GM18520 (cell line): ENCODE measurements at regions not wholly inside any gene's neighbourhood (a gene's known extent, or its start where the extent isn't known, plus 50 kb on each side); places are given as distances from the start of the nearest gene placed in this dataset.

Experiments
- ATAC-seq: cut with Tn5 transposase; IDR thresholded peaks from one replicate; pipeline ENCODE4 v1.9.1; 2021; ENCODE audit not compliant: unreplicated experiment

DNA sequence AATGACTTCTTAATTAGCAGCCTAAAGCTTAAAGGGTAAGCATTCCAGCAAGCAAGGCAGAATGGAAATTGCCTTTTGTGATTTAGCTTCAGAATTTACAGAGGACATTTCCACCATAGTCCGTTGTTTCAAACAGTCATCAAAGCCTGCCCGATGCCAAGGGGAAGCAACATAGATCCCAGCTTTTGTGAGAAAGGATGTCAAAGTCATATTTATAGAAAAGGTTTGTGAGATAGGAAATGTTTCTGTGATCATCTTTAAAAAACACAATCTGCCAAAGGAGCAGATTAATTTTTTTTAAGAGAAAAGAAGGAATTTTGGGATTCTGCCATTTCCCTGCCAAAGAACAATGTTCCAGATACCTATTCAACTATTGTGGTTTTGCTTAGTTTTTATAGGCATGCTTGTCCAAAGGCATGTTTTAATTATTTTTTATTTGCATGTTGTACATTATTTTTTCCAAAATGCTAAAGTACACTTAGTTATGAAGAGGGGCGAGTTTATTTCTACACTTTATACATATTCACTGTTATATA, 346.9 kb downstream of the ZNF608 start:
- no peak for ATAC-seq

- ATAC-seq: no peak
Measured at GRCh38 chr5:124398460-124398859, 348.0 kb downstream of the ZNF608 start.

DNA sequence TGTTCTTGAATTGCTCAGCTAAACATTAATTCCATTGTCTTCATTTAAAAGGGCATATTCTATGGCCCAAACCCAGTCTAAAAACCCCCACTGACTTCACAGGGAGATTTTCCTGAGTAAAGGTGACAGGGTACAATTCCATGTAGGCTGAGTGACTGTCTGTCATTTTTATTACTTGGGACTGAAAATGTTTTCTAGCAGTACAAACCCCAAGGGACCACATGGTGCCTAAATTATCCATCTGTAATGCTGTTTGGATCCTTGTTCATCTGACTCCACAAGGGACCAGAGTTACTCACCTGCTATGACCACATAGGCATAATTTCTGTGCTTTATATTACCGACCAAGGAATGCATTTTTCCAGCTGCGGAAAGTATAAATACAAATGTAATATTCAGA, 349.1 kb downstream of the ZNF608 start:
- no peak for ATAC-seq

GRCh38 chr5:124395926-124396325, 350.5 kb downstream of the ZNF608 start:
- ATAC-seq: no peak

DNA sequence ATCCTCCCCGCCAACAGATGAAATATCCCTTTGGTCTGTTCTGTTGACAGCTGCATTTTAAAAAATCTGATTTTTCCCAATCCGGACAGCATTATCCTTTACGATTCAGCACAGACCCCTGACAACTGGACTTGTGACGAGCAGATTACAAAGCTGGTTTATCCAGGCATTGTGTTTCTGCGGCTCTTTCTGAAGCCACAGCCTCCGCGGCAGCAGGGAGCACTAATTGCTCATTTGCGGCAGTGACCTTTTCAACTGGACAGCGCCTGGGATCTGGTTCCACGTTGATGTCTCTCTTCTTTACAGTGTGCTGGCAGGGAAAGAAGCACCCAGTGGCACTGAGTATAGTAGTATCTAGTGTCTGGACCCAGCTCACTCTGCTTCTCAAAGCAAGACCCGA, 351.2 kb downstream of the ZNF608 start:
- ATAC-seq: no peak

- no peak for ATAC-seq
Measured at GRCh38 chr5:124394700-124395245, 351.7 kb downstream of the ZNF608 start.

GRCh38 chr5:124393584-124394379, 352.7 kb downstream of the ZNF608 start:
- ATAC-seq: no peak

- no peak for ATAC-seq
Measured at GRCh38 chr5:124383693-124384092, 362.7 kb downstream of the ZNF608 start.

DNA sequence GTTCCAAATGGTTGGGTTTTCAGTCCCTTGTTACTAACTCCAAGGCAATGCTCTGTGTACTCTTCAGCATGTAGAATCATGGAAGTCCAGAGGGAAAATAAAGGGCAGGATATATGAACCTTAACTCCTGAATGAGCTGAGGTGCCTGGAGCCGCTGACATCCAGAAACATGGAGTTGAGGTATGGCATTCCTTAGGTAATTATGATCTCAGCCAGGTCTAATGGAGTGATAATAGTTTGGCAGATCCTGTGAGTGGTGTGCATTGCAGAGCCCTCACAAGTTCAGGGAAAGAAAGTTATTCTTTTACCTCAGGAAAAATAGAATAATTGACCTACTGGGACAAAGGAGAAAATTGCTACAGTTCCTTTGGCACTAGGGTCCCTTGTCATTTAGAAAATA, 369.1 kb downstream of the ZNF608 start:
- no peak for ATAC-seq

DNA sequence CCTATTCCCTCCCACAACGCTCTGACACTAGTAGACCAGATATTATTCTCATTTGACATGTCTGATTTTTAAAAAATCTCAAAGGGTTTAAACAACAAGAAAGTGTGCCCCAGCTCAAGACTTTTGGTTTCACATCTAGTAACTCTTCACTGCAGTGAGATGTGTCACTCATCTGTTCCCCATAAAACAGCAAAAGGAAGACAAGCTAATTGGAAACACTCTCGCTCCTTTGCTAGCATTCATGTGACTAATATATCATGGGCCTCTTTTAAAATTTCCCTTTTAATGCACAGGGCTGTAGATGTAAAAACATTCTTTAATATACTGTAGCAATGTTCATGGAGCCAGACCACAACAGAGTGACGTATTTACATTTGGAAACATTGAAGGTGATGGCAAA, 372.6 kb downstream of the ZNF608 start:
- ATAC-seq: no peak

DNA sequence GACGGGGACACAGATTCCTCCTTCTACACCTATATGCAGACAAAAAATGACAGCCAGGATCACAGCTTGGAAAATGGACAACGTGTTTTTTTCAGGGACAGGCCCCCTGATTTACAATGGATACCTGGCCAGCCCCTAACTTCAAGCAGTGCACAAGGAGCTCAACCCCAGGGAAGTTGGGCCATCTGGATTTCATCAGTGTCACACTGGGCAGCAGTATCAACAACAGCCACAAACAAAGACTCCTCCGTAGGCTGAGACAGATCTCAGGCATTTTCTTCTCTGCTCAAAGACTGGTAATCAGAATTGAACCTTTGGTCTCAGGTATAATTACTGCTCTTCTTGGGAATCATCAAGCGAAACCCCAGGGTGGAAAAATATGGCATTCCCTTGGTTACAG, 374.0 kb downstream of the ZNF608 start:
- no peak for ATAC-seq

- no peak for ATAC-seq
Measured at GRCh38 chr5:124371111-124371706, 375.2 kb downstream of the ZNF608 start.

DNA sequence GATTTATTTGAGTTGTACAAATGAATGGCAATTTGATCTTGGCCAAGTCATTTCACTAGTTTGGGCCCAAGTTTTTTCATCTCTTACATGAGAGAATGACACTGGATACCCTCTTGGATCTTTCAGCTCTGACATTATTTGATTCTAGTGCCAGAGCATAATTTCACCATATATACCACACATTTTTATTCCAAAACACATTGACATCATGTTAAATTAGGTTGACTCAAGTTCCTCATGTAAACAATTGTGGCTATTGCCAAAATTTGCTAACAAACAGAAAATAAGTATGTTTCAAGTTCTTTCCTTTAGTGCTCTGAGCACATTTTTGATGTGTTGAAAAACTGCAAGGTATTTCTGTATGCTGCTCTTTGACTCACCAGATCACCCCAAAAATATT, 375.8 kb downstream of the ZNF608 start:
- no peak for ATAC-seq

DNA sequence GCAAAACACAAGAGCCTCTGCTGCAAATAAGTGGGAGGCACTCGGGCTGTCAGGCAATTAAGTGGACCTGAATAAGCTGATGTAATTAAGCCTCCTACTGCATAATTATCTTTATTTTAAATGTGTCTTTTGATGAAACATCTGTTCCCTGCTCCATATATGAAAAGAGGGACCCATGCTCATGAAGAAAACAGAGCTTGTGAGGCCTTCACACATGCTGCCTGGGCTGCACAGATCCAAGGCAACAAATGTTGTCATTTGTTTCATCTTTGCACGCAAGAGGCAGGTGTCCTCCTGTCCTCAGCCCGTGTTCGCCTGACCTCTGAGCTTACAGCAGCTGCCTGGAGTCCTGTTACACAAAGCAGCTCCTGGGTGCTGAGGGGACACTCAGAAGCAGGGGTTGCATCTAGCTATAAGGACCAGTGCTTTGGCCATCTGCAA, 381.1 kb downstream of the ZNF608 start:
- no peak for ATAC-seq

DNA sequence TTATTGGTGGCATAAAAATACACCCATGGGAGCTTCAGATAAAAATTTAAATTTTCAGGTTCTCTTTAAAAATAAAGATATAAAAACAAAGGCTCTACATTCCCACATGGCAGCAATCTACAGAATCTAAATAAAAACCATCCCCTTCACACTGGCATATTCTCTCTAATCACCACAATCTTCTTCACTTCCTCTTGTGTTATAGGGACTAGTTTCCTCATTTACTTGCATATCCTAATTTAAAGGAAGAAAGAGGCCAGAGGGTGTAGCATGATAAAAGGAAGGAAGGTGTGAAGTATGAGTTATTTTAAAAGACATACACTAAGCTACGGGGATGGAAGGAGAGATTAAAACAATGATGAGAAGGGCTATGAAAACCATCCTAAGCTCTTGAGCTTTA, 390.5 kb downstream of the ZNF608 start:
- no peak for ATAC-seq

- ATAC-seq: no peak
Measured at GRCh38 chr5:124353016-124353415, 393.4 kb downstream of the ZNF608 start.

GRCh38 chr5:124352312-124352711, 394.1 kb downstream of the ZNF608 start:
- ATAC-seq: no peak

GRCh38 chr5:124349931-124350330, 396.5 kb downstream of the ZNF608 start:
- no peak for ATAC-seq

DNA sequence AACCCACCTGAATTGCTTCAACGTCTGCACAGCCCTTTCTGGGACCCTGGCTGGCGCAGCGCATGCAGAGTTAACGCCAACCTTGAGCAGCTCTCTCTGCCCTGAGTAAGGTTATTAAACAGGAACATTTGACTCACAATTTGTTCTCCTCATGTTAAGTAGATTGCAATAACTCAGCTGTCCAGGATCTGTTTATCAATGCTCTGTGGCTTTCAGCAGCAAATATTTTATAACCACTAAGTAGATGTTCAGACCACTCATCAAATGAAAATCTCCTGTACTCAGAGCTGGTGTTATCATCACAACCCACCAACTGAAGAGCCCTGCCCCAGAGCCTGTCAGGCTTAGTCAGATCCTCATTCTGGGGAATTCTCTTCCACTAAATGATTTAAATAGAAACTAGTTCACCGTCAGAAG, 403.0 kb downstream of the ZNF608 start:
- peak; percentile 47 for ATAC-seq

DNA sequence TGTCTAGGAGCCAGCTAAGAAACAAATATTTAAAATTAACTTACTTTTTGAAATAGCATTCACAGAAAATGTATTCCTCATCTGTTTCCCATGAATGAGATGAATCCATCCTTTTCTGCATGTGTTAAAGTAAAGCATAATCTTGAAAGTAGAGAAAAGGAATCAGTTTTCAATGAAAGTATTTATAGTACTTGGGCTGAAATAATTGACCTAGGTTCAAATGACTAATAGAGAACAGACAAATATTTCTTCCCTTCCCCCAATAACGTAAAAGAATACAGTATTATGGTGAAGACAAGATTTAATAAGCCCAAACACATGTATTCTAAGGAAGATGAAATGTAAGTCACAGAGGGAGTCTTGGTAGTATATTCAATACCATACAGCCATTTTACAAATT, 403.5 kb downstream of the ZNF608 start:
- no peak for ATAC-seq

DNA sequence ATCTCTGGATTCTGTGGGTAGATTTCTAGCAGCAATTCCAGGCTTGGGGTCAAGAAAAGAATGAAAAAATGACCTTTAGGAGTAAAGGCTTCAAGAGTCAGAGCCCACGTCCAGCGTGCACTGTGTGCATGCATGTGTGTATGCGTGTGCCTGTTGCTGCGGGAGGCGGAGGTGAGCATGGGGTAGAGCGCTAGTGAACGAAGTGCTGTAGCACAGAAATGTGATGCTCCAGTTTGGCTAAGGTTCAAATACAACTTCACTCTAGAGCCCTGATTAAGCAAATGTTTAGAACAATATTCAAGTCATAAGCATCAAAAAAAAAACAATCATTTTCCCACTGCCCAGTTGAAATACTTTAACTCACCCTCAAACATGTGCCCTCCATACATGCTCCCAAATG, 403.9 kb downstream of the ZNF608 start:
- no peak for ATAC-seq

DNA sequence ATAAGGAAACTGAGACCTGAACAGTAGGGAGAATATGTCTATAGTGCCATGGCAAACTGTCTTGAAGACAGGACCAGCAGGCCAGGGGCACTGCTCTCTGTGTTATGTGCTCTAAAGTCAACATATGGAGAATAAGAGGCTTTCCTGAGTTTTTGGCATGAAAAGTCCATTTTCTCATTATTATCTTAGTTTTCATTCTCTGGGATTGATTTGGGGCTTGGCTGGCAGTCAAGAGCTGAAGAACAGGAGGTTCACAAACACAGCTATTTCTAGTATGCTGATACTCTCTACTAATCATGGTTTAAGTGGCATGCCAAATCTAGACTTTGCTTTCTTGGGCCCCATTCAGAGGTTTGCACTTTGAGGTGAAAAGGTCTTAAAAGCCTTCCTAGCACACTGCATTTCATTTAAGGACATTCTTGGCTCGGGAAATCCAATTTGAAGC, 404.4 kb downstream of the ZNF608 start:
- no peak for ATAC-seq
